T-helper 17 cell (primary cell): ENCODE measurements at regions not wholly inside any gene's neighbourhood (a gene's known extent, or its start where the extent isn't known, plus 50 kb on each side); places are given as distances from the start of the nearest gene placed in this dataset.

ENCODE experiments used
- ATAC-seq: fragments of 150-1000 bp; cut with Tn5 transposase; 2 replicates; pipeline ENCODE4 v1.10.0; 2021; ENCODE audit warnings: mild to moderate bottlenecking, moderate library complexity
- DNase-seq, 3 donors: peaks; one replicate each; pipeline versions ENCODE4 v3.0.0 to v3.0.0-alpha.2; 2020 to 2021
- H3K9me3 ChIP-seq: one replicate; pipeline ENCODE4 v1.7.0; 2013; ENCODE audit warnings: low read length, mild to moderate bottlenecking; ENCODE audit not compliant: control insufficient read depth, poor library complexity, severe bottlenecking
- H3K27ac Mint-ChIP-seq: one replicate; pipeline ENCODE4 v1.8.0; 2022; ENCODE audit warnings: mild to moderate bottlenecking, moderate library complexity, mixed read lengths
- H3K27me3 Mint-ChIP-seq: one replicate; pipeline ENCODE4 v1.8.0; 2022; ENCODE audit warnings: mixed read lengths
- H3K36me3 Mint-ChIP-seq: one replicate; pipeline ENCODE4 v1.8.0; 2022; ENCODE audit warnings: low read depth, mixed read lengths
- H3K4me1 Mint-ChIP-seq: one replicate; pipeline ENCODE4 v1.8.0; 2022; ENCODE audit warnings: mild to moderate bottlenecking, mixed read lengths
- H3K4me3 Mint-ChIP-seq: one replicate; pipeline ENCODE4 v1.8.0; 2022; ENCODE audit warnings: mild to moderate bottlenecking, moderate library complexity, mixed read lengths

DNA sequence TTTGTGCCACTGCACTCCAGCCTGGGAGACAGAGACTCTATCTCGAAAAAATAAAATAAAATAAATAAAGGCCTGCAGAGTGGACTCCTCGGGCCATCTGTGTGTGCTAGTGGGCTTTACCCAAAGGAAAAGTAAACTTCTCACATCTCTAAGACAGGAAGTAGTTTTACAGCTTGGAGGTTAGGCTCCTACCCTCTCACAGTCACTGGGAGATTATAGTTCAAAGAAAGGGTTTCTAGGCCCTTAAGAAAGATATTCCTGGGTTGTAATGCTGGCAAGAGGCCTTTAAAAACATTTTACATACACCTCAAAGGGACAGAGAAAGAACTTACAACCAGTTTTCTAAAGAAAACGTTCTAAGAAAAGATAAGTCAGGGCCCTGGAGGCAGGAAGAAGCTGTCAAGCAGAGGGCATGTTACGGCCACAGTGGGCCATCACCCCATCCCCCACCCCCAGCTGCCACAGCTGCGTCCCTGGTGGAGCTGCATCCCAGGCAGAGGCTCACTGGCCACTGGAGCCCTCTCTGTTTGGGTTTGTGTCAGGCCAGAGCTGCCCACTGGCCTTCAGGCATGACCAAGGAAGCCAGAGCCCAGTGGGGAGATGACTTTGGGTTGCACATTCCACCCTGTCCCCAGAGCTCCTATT lies 78.1 kb upstream of the CDK20 start:
- peaks cover 3% of the 10 kb centered on the region for H3K36me3 Mint-ChIP-seq
- peaks cover 8% of the 10 kb centered on the region for H3K4me1 Mint-ChIP-seq
- peaks cover 18% of the 10 kb centered on the region for H3K27me3 Mint-ChIP-seq
- H3K27ac Mint-ChIP-seq = no peak overlapping the region
- no peak for ATAC-seq
- DNase-seq = no peak
- no peaks in the 10 kb centered on the region for H3K9me3 ChIP-seq
- no peak overlapping the region for H3K4me3 Mint-ChIP-seq

DNA sequence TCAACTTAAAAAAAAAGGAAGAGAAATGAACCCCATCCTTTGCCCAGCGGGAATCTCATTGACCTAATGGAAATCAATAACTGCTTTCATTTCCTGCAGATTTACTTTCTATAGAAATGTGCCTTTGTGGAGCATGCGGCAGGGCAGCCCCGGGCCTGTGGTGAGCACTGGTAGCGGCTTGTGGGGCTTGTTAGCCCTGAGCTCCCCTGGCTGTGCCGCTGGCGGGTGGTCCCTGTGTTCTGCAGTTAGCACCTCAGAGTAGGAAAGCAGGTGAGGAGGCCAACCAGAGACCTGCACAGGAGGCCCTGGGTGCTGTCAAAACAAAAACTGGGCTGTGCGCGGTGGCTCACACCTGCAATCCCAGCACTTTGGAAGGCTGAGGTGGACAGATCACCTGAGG lies 76.8 kb upstream of the CDK20 start:
- H3K9me3 ChIP-seq = no peaks in the 10 kb centered on the region
- Mint-ChIP-seq H3K4me3 (no peak overlapping the region), H3K4me1 (peaks cover 8% of the 10 kb centered on the region), H3K27me3 (peaks cover 24% of the 10 kb centered on the region), H3K36me3 (peaks cover 5% of the 10 kb centered on the region), H3K27ac (no peak overlapping the region)
- ATAC-seq (no peak), DNase-seq (no peak)

DNA sequence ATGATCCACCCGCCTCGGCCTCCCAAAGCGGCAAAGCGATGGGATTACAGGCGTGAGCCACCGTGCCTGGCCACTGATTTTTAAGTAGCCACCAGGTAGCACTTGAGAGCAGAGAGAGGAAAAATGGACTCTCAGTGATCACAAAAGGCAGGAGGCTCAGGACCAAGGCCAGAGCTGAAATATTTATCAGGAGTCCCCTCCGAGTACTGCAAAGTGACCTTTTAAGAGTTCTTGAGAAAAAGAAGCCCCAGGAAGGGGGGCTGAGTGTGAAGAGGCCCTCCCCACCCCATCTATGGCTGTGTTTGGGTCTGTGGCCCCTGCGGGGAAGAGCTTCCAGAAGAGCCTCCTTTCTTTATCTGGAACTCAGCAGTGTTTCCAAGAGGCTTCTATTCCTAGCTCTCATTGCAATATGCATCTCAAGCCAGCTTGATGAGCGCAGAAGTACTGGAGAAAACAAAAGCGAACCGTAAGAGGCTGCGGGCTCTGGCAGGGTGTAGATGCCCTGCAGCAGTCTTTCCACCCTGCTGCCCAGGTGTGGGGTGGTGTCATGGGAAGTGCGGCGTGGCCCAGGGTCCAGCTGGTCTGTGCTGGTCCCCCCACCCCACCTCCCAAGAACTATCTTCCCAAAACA lies 75.5 kb upstream of the CDK20 start:
- H3K4me3 Mint-ChIP-seq = peak overlapping the region; percentile 67

DNA sequence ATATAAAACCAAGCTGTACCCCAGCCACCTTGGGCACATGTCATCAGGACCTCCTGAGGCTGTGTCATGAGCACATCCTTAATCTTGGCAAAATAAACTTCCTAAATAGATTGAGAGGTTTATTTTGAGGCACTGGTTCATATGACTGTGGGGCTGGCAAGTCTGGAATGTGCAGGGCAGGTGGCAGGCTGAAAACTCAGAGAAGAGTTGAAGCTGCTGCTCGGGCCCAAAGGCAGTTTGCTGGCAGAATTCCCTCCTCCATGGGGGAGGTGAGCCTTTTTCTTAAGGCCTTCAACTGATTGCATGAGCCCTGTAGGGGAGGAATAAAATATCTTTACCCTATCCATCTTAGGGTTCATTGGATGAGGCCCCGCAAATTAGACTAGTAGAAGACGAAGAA lies 72.2 kb upstream of the CDK20 start:
- Mint-ChIP-seq H3K27me3 (peaks cover 16% of the 10 kb centered on the region), H3K27ac (no peak overlapping the region), H3K4me1 (peaks cover 8% of the 10 kb centered on the region), H3K36me3 (peaks cover 5% of the 10 kb centered on the region), H3K4me3 (no peak overlapping the region)
- no peak for DNase-seq
- ATAC-seq = no peak
- no peaks in the 10 kb centered on the region for H3K9me3 ChIP-seq

More for the DNA sequence above, 75.5 kb upstream of the CDK20 start:
- ATAC-seq = no peak
- H3K4me1 Mint-ChIP-seq = peaks cover 8% of the 10 kb centered on the region
- no peaks in the 10 kb centered on the region for H3K9me3 ChIP-seq
- H3K27me3 Mint-ChIP-seq = peaks cover 21% of the 10 kb centered on the region
- peaks cover 5% of the 10 kb centered on the region for H3K36me3 Mint-ChIP-seq
- DNase-seq = no peak
- H3K27ac Mint-ChIP-seq = peak overlapping the region; percentile 87

DNA sequence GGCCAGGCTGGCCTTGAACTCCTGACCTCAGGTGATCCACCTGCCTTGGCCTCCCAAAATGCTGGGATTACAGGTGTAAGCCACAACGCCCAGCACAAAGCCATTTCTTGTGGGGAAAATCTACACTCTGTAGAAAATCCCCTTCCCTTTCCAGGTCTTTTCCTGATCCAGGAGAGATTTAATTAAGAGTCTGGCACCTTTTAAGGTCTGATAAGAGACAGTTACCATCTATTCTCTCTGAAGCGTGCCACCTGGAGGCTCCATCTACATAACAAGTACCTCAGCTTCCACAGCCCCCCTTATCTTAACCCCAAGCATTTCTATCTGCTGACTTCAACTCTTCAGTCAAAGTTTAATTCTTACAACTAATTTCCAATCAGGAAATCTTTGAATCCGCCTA lies 71.4 kb upstream of the CDK20 start:
- Mint-ChIP-seq H3K36me3 (peaks cover 5% of the 10 kb centered on the region), H3K4me3 (no peak overlapping the region), H3K27ac (no peak overlapping the region), H3K27me3 (peaks cover 16% of the 10 kb centered on the region), H3K4me1 (peaks cover 8% of the 10 kb centered on the region)
- ATAC-seq = no peak
- no peak for DNase-seq
- no peaks in the 10 kb centered on the region for H3K9me3 ChIP-seq

DNA sequence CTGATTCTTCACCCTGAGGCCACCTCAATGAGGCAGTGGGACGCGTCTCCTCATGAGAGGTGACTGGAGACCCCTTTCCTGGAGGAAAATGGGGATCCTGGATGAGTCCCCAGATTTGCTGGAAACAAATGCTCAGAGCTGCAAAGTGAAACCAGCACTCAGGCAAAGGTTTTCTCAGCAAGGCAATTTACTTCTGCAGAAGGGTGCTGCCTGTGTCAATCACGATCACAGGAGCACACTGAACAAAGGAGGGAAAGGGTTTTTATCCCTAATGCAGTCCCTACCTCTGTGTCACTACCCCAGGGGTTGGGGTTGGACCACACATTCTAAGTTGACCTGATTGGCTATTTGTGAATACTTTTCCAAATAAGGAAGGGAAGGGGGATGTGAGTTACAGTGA lies 69.9 kb upstream of the CDK20 start:
- Mint-ChIP-seq H3K27ac (no peak overlapping the region), H3K36me3 (peaks cover 5% of the 10 kb centered on the region), H3K4me1 (peaks cover 6% of the 10 kb centered on the region), H3K27me3 (peaks cover 16% of the 10 kb centered on the region), H3K4me3 (no peak overlapping the region)
- H3K9me3 ChIP-seq = no peaks in the 10 kb centered on the region
- DNase-seq (no peak), ATAC-seq (no peak)

DNA sequence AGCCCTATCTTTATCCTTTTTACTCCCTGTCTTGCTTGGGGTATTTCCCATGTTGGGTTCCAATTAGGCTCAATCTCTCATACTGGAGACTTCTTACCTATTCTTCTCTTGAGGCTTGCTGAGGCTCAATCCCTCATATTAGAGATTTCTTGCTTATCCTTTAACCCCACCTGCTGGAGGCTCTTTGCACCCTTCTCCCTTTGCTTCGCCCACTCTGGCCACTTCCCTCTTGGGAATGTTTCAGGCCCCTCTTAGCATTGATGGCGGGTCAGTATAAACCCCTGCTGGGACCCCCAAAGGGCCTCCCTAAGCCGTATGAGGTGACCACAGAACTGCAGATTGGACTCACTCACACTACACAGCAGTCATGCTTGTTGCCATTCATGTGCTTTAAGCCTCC lies 69.3 kb upstream of the CDK20 start:
- H3K27ac Mint-ChIP-seq = no peak overlapping the region
- no peak overlapping the region for H3K4me3 Mint-ChIP-seq
- H3K27me3 Mint-ChIP-seq = peaks cover 16% of the 10 kb centered on the region
- no peak for ATAC-seq
- H3K9me3 ChIP-seq = no peaks in the 10 kb centered on the region
- H3K36me3 Mint-ChIP-seq = peaks cover 5% of the 10 kb centered on the region
- peaks cover 5% of the 10 kb centered on the region for H3K4me1 Mint-ChIP-seq
- DNase-seq = no peak

DNA sequence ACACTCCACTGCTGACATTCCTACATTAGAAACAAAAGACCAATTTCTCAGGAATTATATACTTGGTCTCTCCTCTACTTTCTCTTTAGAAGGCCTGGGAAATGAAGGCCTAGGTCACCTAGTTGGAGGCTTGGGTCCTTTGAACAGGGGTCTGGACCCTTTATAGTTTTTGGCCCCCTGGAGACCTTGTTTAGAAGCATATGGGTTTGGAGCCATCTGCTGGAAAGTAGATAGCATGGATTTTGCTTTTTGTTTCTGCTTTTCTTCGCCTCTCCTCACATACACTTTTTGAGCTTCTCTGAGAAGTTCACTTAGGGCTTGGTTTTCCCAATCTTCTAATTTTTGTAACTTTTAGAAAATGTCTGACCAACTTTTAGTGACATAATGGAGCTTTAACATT lies 67.1 kb upstream of the CDK20 start:
- ATAC-seq = no peak
- Mint-ChIP-seq H3K36me3 (no peaks in the 10 kb centered on the region), H3K27ac (no peak overlapping the region), H3K4me3 (no peak overlapping the region), H3K4me1 (no peaks in the 10 kb centered on the region), H3K27me3 (peaks cover under 1% of the 10 kb centered on the region)
- no peaks in the 10 kb centered on the region for H3K9me3 ChIP-seq
- no peak for DNase-seq

DNA sequence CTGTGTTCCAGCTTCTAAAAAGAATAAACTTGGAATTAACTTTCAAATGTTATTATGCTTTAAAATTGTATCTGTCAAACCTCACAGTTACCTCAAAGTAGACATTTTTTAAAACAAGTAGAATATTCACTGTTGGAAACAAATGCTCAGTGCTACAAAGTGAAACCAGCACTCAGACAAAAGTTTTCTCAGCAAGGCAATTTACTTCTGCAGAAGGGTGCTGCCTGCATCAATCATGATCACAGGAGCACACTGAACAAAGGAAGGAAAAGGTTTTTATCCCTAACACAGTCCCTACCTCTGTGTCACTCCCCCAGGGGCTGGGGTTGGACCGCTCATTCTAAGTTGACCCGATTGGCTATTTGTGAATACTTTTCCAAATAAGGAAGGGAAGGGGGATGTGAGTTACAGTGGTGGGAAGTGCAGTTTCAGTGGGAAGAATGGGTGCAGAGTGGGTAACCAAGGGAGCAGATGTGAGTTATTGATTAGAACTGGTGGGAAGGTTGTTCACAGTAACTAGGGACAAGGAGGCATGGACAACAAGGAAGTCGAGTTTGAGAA lies 63.0 kb upstream of the CDK20 start:
- no peak for ATAC-seq
- Mint-ChIP-seq H3K4me1 (peaks cover 2% of the 10 kb centered on the region), H3K27me3 (peaks cover 7% of the 10 kb centered on the region), H3K27ac (no peak overlapping the region), H3K36me3 (peaks cover 2% of the 10 kb centered on the region), H3K4me3 (no peak overlapping the region)
- no peaks in the 10 kb centered on the region for H3K9me3 ChIP-seq
- no peak for DNase-seq

DNA sequence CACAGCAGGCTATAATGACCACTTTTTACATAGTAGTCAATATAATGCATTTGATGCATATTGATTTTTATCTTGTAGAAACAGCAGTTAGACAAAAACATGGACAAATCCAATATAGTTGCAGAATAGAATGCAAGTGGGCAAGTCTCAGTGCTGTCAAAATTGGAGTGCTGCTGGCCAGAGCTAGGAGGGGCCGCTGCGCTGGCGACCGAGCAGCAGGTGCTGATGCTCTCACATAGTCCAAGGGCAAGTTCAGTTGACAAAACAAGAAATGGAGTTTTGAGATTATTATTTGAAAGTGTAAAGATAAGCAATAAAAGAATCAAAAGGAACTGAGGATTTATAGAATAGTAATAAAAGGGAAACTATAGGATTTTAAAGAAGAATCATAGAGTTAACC lies 60.6 kb upstream of the CDK20 start:
- Mint-ChIP-seq H3K27me3 (peaks cover 17% of the 10 kb centered on the region), H3K4me3 (no peak overlapping the region), H3K27ac (no peak overlapping the region), H3K36me3 (peaks cover 2% of the 10 kb centered on the region), H3K4me1 (peaks cover 2% of the 10 kb centered on the region)
- ATAC-seq (no peak), DNase-seq (no peak)
- no peaks in the 10 kb centered on the region for H3K9me3 ChIP-seq

DNA sequence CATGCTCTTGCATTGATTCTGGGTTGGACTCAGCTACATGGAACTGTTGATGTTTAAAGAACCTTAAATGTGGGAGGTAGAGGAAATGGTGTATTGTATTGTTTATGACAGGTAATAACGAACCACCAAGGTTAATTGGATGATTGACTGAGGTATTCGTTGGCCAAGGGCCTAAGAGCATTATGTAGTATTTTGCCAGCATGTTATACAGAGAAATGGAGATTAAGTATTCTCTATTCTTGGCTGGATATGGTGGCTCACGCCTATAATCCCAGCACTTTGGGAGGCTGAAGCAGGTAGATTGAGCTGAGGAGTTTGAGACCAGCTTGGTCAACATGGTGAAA lies 59.0 kb upstream of the CDK20 start:
- ATAC-seq (no peak), DNase-seq (no peak)
- Mint-ChIP-seq H3K27me3 (peaks cover 17% of the 10 kb centered on the region), H3K36me3 (peaks cover 2% of the 10 kb centered on the region), H3K27ac (no peak overlapping the region), H3K4me1 (peaks cover 2% of the 10 kb centered on the region), H3K4me3 (no peak overlapping the region)
- no peaks in the 10 kb centered on the region for H3K9me3 ChIP-seq

DNA sequence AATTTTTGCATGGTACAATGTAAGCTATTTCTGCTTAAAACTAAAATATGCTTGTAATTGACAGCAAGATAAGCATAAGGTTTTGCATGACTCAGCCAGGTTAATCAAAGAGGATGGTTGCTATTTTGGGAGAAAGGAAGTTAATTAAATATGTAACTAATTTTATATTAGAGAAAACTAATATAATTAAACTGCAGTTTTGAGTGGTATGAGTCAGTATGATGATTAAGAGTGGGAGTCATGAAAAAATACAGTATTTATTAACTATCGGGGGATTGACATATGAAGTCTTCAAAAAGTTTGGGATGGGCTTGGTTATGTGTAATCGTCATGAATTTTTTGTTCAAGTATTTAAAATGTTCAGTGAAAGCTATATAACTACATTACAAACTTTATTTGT lies 54.0 kb upstream of the CDK20 start:
- no peak for DNase-seq
- no peak overlapping the region for H3K4me3 Mint-ChIP-seq
- ATAC-seq = no peak
- peaks cover 2% of the 10 kb centered on the region for H3K4me1 Mint-ChIP-seq
- no peaks in the 10 kb centered on the region for H3K9me3 ChIP-seq
- peaks cover 17% of the 10 kb centered on the region for H3K27me3 Mint-ChIP-seq
- peaks cover 2% of the 10 kb centered on the region for H3K36me3 Mint-ChIP-seq
- no peak overlapping the region for H3K27ac Mint-ChIP-seq

DNA sequence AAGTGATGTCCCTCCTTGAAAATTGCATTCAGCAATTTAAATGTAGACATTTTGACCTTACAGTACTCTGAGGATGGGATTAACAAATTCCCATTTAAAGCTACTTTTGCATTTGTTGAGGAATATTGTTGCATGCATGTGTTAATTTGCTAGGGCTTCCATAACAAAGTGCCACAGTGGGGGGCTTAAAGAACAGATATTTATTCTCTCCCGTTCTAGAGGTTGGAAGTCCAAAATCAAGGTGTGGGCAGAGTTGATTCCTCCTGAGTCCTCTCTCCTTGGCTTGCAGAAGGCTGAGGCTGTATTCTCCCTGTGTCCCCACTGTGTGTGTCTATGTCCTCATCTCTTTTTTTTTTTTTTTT lies 51.8 kb upstream of the CDK20 start:
- DNase-seq = no peak
- Mint-ChIP-seq H3K36me3 (no peaks in the 10 kb centered on the region), H3K4me1 (no peaks in the 10 kb centered on the region), H3K27ac (no peak overlapping the region), H3K27me3 (peaks cover 5% of the 10 kb centered on the region), H3K4me3 (no peak overlapping the region)
- no peak for ATAC-seq
- H3K9me3 ChIP-seq = no peaks in the 10 kb centered on the region
